NCI-H774 (cell line): ENCODE measurements at regions not wholly inside any gene's neighbourhood (a gene's known extent, or its start where the extent isn't known, plus 50 kb on each side); places are given as distances from the start of the nearest gene placed in this dataset.

ENCODE experiments used
- DNase-seq: peaks from one replicate; lab custom pipeline; 2025; lab: John Stamatoyannopoulos, UW

GRCh38 chr20:63115651-63116411, 100.1 kb downstream of the YTHDF1 start:
- no peak for DNase-seq

- no peak for DNase-seq
These were observed 101.1 kb downstream of the YTHDF1 start for GRCh38 chr20:63114693-63115311.

- no peak for DNase-seq
These were observed 101.8 kb downstream of the YTHDF1 start for GRCh38 chr20:63114006-63114692.

GRCh38 chr20:63112491-63113219, 103.3 kb downstream of the YTHDF1 start:
- DNase-seq = no peak

- DNase-seq = no peak
These were observed 101.5 kb upstream of the BHLHE23 start for GRCh38 chr20:63108247-63108646.

GRCh38 chr20:63107449-63108200, 100.9 kb upstream of the BHLHE23 start:
- DNase-seq = no peak

GRCh38 chr20:63106765-63107448, 100.1 kb upstream of the BHLHE23 start:
- no peak for DNase-seq

GRCh38 chr20:63106108-63106764, 99.5 kb upstream of the BHLHE23 start:
- DNase-seq = no peak

GRCh38 chr20:63105211-63106107, 98.7 kb upstream of the BHLHE23 start:
- DNase-seq = no peak

GRCh38 chr20:63104312-63105181, 97.8 kb upstream of the BHLHE23 start:
- no peak for DNase-seq

GRCh38 chr20:63103402-63104311, 96.9 kb upstream of the BHLHE23 start:
- DNase-seq = no peak

GRCh38 chr20:63102721-63103375, 96.1 kb upstream of the BHLHE23 start:
- DNase-seq = no peak

GRCh38 chr20:63101781-63102720, 95.3 kb upstream of the BHLHE23 start:
- DNase-seq = no peak

- DNase-seq = no peak
These were observed 94.3 kb upstream of the BHLHE23 start for GRCh38 chr20:63100926-63101699.
